ENCODE measurements at regions not wholly inside any gene's neighbourhood (a gene's known extent, or its start where the extent isn't known, plus 50 kb on each side); places are given as distances from the start of the nearest gene placed in this dataset.

DNA sequence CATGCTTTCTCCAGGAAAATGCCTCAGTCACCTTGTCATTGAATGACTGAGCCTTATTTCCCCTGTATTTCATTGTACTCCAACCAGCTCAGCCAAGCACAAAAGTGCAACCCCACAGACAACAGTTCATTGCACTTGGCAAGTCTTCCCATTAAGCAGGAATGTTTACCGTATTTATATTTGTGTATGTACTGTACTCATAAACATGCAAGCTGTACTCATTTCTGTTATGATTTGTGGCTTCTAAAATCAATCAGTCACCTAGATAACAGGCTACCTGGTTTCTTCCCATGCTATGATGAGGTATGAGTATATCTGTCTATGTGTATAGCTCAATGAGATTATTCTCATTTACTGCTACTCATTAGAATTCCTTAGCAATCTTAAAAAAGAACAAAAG lies 505.5 kb upstream of the FAM98A start:
- TF ChIP-seq, protein P1, sequence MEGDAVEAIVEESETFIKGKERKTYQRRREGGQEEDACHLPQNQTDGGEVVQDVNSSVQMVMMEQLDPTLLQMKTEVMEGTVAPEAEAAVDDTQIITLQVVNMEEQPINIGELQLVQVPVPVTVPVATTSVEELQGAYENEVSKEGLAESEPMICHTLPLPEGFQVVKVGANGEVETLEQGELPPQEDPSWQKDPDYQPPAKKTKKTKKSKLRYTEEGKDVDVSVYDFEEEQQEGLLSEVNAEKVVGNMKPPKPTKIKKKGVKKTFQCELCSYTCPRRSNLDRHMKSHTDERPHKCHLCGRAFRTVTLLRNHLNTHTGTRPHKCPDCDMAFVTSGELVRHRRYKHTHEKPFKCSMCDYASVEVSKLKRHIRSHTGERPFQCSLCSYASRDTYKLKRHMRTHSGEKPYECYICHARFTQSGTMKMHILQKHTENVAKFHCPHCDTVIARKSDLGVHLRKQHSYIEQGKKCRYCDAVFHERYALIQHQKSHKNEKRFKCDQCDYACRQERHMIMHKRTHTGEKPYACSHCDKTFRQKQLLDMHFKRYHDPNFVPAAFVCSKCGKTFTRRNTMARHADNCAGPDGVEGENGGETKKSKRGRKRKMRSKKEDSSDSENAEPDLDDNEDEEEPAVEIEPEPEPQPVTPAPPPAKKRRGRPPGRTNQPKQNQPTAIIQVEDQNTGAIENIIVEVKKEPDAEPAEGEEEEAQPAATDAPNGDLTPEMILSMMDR (IDR thresholded peaks at IDR 0.05): no peak
- Mint-ChIP-seq H3K27me3 (ENCODE audit: low read depth in 3 of 3) (peaks cover 0 to 3% (median 0%) of the 10 kb centered on the region in 3 donors), H3K27ac (no peak overlapping the region), H3K36me3 (no peaks in the 10 kb centered on the region), H3K4me3 (no peak overlapping the region), H3K9me3 (no peaks in the 10 kb centered on the region), H3K4me1 (no peaks in the 10 kb centered on the region)
- no peaks in the 10 kb centered on the region for H3K79me2 ChIP-seq (ENCODE audit: insufficient read depth, low read length)
- H3K4me3 ChIP-seq (replicated peaks in 1 of 3; ENCODE audit: low read depth in 2 of 3, low read length in 3 of 3): no peak overlapping the region
- no peaks in the 10 kb centered on the region for H4K20me1 ChIP-seq (ENCODE audit: insufficient read depth, low read length)
- intact Hi-C loops (cut with micrococcal nuclease): no loop called here
- no peaks in the 10 kb centered on the region for H3K4me1 ChIP-seq (ENCODE audit: control insufficient read depth in 1 of 2, insufficient read depth in 2 of 2, low read length in 2 of 2)
- no peak overlapping the region for H3K9ac ChIP-seq (ENCODE audit: insufficient read depth, low read length, poor library complexity, severe bottlenecking)
- no peak for DNase-seq
- H3K36me3 ChIP-seq (replicated peaks in 1 of 2; ENCODE audit: control insufficient read depth in 1 of 2, insufficient read depth in 2 of 2, low read length in 2 of 2): no peaks in the 10 kb centered on the region
- no peak overlapping the region for H3K4me2 ChIP-seq (replicated peaks; ENCODE audit: extremely low read depth, low read length, poor library complexity, severe bottlenecking)
- no peak overlapping the region for H3K27ac ChIP-seq (ENCODE audit: low read depth in 1 of 2, low read length in 2 of 2)
- H3K9me3 ChIP-seq (replicated peaks in 1 of 2; ENCODE audit: control insufficient read depth in 1 of 2, insufficient read depth in 1 of 2, low read length in 2 of 2): no peaks in the 10 kb centered on the region
- H3K27me3 ChIP-seq (ENCODE audit: control insufficient read depth in 2 of 2, insufficient read depth in 2 of 2, low read length in 2 of 2): no peaks in the 10 kb centered on the region
- no CpG with 5 or more reads among the region's 1 CpG for WGBS (ENCODE audit: insufficient coverage)
- H2AFZ ChIP-seq (ENCODE audit: insufficient read depth, low read depth, low read length, poor library complexity, severe bottlenecking): no peak overlapping the region

DNA sequence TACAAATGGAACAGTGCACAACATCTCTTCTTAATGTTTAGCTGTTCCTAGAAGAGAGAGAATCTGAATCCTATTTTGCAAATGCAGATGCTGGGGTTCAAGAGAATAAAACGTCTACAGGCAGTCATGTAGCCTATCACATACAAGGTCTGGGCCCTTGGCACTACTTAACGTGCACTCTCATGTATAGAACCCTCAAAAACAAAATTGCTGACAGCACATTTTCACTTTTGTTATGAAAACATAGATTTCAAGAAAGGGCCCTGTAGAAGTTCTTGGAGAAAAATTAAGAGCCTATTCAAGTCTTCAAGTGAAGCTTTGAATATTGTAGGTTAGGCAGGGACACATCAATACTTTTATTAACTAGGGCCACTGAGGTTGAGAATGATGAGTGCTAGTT lies 504.3 kb upstream of the FAM98A start:
- no CpG with 5 or more reads among the region's 2 CpGs for WGBS (ENCODE audit: insufficient coverage)
- no peak overlapping the region for H2AFZ ChIP-seq (ENCODE audit: insufficient read depth, low read depth, low read length, poor library complexity, severe bottlenecking)
- H3K9ac ChIP-seq (ENCODE audit: insufficient read depth, low read length, poor library complexity, severe bottlenecking): no peak overlapping the region
- no peaks in the 10 kb centered on the region for H4K20me1 ChIP-seq (ENCODE audit: insufficient read depth, low read length)
- no peak for DNase-seq
- no peaks in the 10 kb centered on the region for H3K27me3 ChIP-seq (ENCODE audit: control insufficient read depth in 2 of 2, insufficient read depth in 2 of 2, low read length in 2 of 2)
- no peaks in the 10 kb centered on the region for H3K36me3 Mint-ChIP-seq
- intact Hi-C loops (cut with micrococcal nuclease): no loop called here
- H3K27ac ChIP-seq (ENCODE audit: low read depth in 1 of 2, low read length in 2 of 2): no peak overlapping the region
- H3K4me3 Mint-ChIP-seq: no peak overlapping the region
- TF ChIP-seq, protein P1 (IDR thresholded peaks at IDR 0.05): no peak
- H3K4me1 ChIP-seq (ENCODE audit: control insufficient read depth in 1 of 2, insufficient read depth in 2 of 2, low read length in 2 of 2): no peaks in the 10 kb centered on the region
- H3K4me1 Mint-ChIP-seq: no peaks in the 10 kb centered on the region
- peaks cover 0 to 3% (median 0%) of the 10 kb centered on the region in 3 donors for H3K27me3 Mint-ChIP-seq (ENCODE audit: low read depth in 3 of 3)
- H3K4me3 ChIP-seq (replicated peaks in 1 of 3; ENCODE audit: low read depth in 2 of 3, low read length in 3 of 3): no peak overlapping the region
- no peaks in the 10 kb centered on the region for H3K9me3 Mint-ChIP-seq
- H3K36me3 ChIP-seq (replicated peaks in 1 of 2; ENCODE audit: control insufficient read depth in 1 of 2, insufficient read depth in 2 of 2, low read length in 2 of 2): no peaks in the 10 kb centered on the region
- no peaks in the 10 kb centered on the region for H3K9me3 ChIP-seq (replicated peaks in 1 of 2; ENCODE audit: control insufficient read depth in 1 of 2, insufficient read depth in 1 of 2, low read length in 2 of 2)
- H3K4me2 ChIP-seq (replicated peaks; ENCODE audit: extremely low read depth, low read length, poor library complexity, severe bottlenecking): no peak overlapping the region
- H3K79me2 ChIP-seq (ENCODE audit: insufficient read depth, low read length): no peaks in the 10 kb centered on the region
- H3K27ac Mint-ChIP-seq: no peak overlapping the region

All from CD14-positive monocyte (primary cell).